ENCODE measurements at regions not wholly inside any gene's neighbourhood (a gene's known extent, or its start where the extent isn't known, plus 50 kb on each side); places are given as distances from the start of the nearest gene placed in this dataset.

GRCh38 chr15:95644100-95644875, 686.2 kb upstream of the NR2F2 start:
- TF ChIP-seq KAT7 (CRISPR knock-in tag; IDR thresholded peaks at IDR 0.05; ENCODE audit: borderline replicate concordance) = no peak
- TF ChIP-seq ZBTB21 (CRISPR knock-in tag; IDR thresholded peaks at IDR 0.05; ENCODE audit: borderline replicate concordance) = no peak
